ENCODE measurements at regions not wholly inside any gene's neighbourhood (a gene's known extent, or its start where the extent isn't known, plus 50 kb on each side); places are given as distances from the start of the nearest gene placed in this dataset.

DNA sequence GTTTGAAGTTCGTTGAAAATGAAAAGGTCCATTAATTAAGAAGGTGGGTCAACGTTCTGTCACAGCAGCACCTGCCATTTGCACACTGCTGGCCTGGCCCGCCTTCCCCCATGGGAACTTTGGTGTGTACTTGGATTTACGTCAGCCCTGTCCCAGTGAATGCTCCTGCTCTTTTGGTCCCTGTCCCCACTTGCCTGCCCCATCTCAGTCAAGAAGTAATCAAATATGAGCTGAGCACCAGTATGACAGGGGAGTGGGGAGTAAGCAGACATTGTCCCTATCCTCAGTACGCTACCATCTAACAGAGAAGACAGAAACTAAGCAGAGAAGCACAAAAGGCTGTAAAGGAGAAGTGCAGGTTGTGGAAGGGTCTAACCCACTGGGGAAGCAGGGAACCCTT, 65.1 kb downstream of the SLC4A3 start:
- DNase-seq, result no peak

DNA sequence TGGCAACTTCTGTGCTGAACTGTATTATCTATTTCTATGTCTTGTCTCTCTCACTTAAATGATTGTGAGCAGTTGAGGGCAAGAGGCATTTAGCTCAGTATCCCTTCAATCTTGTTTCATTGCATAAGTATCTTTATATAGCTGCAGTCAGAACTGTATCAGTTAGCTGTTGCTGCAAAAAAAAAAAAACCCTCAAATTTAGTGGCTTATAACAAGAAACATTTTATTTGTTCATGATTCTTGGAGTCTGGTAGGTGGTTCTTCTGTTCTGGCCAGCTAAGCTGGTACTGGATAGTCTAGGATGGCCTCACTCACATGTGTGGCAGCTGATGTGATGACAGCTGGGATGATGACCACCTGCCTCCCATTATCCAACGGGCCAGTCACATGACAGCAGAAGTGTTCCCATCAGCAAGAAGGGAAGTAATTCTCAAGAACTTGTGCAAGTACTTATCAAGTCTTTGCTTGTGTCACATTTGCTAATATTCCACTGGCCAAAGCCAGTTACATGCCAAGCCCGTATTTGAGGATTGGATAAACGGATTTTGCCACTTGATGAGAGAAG, 67.8 kb downstream of the SLC4A3 start:
- no peak for DNase-seq

DNA sequence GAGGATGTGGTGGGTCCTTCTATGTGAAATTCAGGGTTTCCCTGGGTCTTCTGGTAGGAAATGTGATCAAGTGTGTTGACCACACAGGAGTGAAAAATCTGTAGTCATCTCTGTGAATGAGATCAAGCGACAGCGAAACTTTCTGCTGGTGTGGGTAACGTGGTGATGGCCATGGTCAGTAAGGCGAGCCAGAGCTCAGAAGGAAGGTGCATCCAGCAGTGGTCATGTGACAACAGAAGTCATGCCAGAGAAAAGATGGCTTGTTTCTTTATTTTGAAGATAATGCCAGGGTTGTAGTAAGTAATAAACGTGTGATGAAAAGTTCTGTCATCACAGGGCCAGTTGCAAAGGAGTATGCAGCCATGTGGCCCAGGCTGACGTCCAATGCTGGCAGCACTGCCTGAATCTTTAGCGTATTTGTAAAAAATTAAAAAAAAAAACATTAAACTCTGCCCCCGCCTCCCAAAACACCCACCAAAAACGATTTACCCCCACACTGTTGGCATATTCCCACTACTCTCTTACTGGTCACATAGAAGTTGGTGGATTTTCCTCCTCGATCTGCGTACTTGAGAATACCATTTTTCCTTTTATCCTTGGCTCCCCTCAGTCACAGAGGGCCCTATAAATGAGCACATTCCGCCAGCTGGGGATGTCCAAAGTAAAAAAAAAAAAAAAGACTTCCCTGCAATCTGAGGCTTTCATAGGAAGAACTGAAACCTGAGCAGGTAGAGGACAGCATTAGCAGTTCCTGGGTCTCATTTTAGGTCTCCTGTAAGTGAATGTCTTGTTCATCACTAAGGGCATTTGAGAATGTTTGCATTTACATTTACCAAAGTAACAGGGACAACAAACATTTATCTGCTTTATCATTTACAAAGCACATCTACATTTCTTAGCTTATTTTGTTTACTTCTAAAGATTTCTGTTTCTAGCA, 70.6 kb downstream of the SLC4A3 start:
- no peak for DNase-seq

DNA sequence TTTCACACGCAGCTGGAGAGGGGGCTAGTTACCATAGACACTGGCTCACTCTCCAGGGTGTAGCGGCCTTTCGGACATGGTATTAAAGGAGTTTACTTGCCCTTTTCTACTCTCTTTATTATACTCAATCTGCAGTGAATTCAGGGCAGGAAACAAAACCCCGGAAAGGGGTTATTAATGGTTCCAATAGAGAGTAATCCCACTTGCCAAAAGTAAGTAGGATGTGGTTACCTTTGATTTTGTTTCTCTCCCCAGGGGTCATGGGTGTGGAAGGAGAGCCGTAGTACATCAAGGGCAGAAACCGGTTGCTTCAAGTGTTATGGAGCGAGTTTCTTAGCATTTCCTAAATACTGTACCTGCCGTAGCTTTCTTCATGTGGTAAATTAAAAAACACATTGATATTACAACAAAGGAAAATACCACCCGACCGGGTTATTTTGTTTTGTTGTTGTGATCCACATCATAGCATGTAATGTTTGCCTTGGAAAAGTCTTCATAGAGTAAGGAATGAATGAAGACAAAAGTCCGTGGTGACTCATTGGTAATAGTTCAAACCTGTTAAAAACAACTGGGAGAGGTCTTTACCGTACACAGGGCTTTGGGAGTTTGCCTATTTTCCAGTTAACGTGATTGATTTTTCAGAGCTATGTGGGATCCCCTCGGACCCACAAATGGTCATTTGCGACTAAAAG, 71.5 kb downstream of the SLC4A3 start:
- DNase-seq, result no peak

DNA sequence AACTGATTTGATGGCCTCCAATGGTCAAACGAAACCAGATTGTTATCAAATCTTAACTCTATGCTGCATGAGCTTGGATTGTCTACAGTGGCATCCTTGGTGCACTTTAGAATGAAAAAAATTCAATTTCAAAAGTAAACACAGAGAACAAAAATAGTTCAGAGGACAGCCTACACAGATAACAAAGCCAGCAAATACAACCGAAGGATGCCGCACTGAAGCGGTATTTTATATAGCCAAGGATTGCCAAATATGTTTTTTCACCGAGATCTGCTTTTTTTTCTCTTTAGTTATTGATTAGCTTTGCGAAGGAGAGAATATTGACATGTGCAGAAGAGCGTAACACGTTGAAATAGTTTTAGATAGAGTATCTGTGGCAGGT, 72.0 kb downstream of the SLC4A3 start:
- DNase-seq, result no peak

DNA sequence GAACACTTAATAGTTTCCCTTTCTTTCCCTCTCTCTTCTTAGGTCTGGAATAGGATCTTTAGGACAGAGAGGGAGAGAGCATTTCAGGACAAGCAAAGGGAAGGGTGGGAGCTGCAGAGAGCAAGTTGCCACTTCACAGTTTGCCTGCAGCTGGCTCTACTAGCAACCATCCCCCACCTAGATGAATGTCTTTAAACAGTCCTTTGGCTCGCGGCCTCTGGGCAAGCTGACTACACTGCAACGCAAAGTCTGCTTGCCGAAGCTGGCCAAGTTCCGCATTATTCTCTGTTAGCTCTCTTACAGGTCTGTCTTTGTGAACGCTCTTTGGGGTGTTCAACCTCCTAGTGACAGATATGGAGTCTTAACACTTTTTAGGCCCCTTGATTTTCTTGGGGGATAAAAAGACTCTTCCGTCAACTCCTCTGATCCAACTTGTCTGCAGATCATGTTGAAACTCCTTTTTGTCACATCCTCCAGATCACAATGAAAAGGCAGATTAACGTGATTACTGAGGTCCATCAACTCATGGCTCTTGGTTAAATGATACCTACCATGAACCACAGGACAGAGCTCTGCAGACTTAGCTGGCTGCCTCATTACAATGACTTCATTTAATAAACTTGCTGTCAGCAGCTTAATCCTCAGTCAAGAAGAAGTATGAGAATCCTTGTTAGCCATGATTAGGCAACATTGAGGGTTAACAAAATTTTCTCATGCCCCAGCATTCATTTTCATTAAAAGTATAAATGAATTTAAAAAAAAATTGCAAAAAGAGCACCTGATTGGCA, 74.6 kb downstream of the SLC4A3 start:
- no peak for DNase-seq

DNA sequence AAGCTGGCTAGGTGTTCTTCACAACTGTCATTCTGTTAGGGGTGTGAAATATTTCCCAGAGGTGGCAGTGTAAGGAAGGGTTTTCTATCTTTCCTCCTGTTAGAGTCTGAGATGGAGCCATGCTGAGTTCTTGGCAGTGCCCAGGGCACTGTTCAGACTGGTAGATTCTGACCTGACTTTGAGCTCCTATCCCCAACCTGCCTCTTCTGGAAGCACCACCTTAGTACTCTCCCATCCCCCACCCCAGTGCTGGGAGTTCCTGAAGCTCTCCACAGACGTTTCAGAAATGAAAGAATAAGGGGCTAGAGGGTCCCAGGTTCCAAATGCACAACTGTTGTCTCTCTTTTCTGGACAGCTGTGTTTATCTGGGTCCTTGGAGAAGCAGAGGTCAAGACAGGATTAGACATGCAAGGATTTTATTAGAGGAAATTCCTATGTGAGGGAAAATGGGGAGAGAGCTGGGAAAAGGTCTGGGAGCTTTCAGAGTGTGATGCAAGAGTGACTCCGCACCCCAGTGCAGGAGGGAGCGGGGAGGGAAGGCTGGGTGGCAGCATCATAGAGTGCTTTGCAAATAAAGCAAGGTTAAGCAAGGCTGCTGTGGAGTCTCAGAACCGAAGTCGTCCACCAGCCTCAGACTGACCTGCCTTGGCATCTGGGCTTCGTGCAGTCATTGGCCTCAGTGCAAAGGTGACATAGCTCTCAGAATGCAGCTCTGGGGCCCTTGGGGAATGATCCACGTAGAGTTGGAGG, 75.5 kb downstream of the SLC4A3 start:
- DNase-seq, result no peak

DNA sequence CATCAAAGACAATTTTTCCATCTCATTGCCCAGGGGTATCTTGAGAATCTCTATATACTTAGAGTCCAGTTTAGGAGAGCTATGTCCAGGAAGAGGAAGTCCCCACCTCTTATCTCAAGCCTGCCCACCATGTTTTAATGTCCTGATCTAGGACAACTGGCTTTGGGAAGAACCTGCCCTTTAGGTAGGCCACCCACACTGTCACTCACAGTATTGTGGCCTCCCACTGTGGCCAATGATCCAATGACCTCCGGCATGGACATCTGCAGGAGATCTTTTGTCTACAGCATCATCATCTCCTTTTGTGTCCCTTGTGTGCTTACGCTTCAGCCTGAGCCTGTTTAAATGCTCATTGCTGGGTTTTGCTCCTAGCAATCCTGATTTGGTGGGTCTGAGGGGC, 77.4 kb downstream of the SLC4A3 start:
- DNase-seq, result no peak

DNA sequence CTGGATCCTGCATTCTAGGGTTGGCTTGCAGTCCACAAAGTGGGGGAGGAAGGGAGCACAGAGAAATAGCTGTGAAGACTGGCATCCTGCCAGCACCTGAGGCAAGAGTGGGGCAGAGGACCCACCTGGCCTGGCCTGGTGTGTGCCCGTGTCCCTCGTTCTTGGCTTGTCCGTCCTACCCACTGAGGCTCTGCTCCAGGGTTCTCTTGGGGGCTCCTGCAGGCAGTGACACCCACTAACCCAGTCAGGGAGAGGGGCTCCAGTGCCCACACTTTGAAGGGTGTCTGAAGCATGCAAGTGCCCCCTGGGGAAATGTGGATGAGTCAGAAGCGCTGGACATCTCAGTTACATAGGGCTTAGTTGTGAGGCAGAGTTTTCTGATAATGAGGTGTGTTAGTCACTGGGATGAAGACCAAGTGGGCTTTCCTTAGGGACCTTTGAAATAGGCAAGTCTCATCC, 79.4 kb downstream of the SLC4A3 start:
- DNase-seq, result no peak

DNA sequence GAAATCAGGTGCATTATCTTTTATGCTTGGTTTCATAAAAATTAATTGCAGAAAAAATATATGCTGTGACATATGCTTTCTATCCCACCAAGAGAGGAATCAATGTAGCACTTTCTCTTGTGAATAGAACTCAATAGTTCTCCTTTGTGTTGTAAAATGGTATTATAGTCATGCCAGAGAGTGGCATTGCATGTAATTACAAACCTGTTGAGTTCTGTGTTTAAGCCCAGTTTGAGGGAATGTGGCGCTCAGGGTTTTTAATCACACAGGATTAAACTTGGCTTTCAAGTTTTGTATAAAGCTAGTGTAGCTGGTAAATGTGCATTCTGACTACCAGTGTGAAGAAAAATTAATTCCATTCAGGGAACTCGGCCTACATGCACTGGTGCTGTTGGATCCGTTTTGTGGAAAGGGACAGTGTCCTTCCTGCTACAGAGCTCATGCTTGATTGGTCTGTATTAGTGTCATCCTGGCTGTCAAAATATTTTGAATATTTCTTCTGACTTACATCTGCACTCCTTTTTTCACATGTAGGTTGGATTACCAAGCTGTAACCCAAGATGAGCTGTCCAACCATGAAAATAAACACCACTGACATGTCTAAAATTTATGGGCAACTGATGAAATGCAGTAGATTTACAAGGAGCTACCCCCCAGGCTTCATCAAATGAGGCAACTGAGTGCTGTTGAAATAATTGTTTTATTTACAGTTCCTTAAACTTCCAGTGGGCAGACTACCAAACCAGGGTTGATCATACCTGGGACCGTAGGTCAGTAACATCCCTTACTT, 80.3 kb downstream of the SLC4A3 start:
- DNase-seq, result no peak

DNA sequence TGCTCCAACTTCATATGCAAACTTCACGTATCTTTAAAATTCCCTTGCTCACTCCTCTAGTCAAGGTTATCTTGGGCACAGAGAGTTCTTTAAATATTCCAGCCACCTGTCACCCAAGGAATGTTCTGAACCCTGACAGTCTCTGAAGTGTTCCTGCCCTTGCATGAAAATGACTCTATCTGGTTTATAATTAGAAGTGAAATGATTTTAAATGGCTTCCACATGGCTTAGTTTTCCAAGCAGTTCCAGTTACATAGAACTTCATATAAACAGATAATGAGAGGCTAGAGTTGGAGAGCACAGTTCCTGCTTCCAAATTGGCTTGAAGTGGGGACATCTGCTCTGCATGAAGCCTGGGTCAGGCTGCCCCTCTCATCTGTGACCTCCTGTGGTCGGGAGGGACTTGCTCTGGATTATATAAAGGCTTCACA, 81.9 kb downstream of the SLC4A3 start:
- DNase-seq, result no peak

DNA sequence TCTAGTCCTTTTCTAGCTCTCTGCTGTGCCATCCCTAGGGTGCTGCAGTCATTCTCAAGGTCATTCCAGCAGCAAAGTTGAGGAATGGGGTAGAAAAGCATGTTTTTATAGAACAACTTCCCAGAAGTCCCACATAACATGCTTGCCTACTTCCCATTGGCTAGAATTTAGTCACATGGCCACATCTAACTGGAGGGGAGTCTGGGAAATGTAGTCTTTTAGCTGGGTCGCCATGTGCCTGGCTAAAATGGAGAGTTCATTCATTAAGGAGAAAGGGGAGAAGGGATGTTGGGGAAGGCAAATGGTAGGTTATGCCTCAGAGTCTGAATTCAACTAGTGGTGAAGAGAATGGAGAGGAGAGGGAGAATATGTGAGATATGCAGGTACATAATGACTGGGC, 85.7 kb downstream of the SLC4A3 start:
- DNase-seq, result no peak

DNA sequence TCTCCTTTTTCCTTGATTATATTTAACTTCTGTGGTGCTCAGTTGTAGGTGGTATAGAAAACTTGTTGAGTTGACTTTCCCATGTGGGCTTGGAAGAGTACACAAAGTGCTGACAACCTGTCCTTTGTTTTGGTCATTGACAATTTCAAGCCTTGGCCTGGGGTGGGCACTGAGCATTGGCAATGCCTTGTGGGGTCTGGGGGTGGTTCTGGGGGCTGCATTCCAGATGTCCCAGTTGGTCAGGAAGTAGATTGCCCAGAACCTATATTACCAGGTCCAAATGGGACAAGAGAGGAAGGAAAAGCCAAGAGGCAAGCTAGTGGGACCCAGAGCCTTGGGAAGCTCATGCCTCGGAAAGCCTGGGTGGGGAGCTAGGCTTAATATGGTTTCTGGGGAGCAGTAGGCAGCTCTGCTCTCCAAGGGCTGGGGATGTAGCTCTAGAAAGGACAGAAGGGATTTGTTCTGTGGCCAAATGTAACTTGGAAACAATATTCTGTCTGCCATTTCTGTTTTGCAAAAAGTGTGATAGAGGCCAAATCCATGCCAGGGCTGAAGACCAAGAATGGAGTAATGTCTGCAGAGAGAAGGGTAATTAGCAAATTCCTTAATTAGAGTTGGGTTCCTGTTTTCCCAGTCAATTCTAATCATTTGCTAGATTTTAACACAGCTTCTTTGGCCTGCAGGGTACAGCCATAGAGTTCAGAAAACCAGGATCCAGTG, 87.4 kb downstream of the SLC4A3 start:
- no peak for DNase-seq

DNA sequence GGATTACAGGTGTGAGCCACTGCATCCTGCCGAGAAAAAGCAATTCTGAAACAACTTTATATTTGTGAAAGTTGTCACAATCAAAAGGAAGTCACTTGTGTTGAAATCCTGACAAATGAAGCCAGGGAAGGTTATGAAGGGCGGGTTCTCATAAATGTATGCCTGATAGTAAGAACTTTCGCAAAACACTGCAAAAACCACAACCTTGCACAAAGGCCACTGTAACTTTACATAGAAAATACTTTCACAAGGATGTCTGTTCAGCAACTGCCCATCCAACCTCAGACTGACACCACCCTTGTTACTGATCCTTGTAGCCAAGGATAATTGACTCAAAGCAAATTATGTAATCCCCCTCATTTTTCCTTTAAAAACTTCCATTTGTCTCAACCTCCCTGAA, 90.6 kb downstream of the SLC4A3 start:
- DNase-seq, result no peak

DNA sequence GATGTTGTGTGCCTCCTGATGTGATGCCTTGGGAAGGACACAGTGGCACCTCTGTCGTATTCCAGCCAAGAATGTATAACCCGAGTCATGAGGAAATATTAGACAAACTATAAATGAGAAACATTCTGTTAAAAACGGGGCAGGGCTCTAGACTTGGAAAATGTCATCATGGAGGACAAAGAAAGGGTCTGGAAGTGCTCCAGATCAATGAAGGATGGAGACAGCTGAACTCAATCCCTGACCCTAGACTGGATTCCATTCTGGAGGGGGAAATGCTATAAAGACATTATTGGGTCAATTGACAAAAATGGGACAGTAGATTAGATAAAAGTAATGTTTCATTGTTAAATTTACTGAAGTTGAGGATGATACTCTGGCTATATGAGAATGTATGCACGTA, 92.1 kb downstream of the SLC4A3 start:
- DNase-seq, result no peak

DNA sequence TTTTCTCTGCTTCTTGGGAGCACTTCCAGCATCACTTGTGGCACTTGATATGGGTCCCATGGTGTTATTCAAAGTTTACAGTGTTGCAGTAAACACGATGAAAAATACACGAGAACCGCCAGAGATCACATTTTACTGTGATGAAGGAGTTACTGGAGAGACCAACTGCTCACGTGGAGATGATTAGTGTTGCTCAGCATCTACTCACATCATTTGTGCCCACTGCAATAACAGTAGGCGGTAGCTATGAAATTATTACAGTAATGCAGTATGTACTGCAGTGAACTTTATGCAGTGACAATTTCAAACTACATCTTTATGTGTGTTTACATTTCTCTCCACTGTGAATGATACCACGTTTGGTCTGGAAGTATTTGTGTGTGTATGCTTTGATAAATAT, 93.5 kb downstream of the SLC4A3 start:
- DNase-seq, result no peak

DNA sequence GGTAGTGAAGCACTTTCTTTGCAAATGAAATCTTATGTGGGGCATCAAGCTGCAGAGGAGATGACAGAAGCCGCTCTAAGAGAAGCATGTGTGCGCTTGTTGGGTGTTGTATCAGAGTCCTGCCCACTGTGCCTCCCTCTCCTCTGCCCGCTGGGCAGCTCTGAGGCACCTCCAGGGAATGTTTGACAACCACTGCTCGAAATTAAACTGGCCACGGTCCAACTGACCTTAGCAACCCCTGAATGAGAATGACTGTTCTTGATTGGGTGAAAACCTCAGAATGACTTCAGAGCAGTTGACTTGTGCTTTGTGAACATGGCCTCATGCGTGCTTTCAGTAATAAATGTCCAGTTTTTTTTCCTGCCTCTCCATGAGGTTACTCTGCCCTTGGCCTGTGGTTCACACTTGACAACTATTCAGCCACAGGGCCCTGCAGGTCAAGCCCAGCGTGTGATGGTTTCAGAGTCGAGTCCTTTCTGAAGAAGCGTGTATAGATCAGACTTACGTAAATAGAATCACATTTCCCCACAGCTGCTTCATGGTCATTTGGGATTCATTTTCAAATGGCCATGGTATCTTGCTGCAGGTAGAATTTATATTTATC, 94.9 kb downstream of the SLC4A3 start:
- DNase-seq, result no peak

DNA sequence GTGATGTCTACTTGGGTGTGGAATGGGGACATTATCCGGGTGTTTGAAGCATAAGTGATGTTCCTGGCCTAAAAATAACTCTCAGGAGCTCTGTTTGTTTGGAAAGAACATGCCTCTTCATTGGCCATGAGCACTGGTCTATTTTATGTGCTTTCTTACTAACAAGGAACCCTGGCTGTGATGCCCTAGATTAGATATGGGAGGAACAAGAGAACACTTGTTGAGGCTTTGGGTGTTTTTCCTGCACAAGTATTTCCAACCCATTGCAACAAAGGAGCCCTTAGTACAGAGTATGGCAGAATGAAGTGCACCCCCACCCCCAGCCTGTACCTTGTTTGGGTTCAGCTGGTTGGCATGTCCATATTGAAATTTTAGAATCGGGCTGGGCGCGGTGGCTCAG, 95.9 kb downstream of the SLC4A3 start:
- no peak for DNase-seq

DNA sequence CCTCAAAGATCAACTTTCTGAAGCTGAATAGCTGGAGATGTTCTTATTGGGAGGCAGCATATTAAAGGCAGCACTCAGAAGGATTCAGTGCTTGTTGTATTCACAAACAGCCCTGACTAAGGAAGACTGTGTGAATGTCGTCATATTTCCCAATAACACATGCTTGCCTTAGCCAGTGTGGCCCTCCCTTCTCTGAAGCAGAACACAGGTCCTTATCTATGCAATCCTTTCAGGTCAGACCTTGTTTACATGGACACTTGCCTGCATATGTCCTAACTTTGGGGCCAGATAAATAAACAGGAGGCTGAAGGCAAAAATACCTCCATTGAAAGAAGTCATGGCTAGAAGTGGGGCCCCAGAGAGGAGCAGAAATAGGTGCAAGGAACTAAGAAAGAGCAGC, 97.2 kb downstream of the SLC4A3 start:
- no peak for DNase-seq

DNA sequence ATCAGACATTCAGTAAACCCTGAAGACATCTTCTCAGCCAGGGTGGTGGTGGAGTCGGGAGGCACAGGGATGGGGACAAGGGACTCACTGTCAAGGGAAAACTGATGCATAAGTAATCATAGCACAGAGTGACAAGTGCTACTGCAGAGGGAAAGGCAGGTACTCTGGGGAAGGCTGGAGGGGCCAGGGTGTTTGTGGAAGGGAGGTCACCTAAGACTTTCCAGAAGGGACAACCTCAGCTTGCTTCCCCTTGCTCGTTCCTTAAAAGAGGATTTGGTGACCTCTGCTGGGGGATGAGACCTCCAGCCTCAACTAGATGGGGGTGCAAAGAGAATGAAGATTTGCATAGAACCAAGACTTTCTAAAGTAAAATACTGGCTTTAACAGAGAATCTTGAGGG, 99.5 kb downstream of the SLC4A3 start:
- no peak for DNase-seq

Measured in effector CD8-positive, alpha-beta T cell (primary cell).